ENCODE measurements at regions not wholly inside any gene's neighbourhood (a gene's known extent, or its start where the extent isn't known, plus 50 kb on each side); places are given as distances from the start of the nearest gene placed in this dataset.

GRCh38 chr6:131450861-131451260, 122.2 kb upstream of the ARG1 start:
- TF ChIP-seq POLR2A (IDR thresholded peaks at IDR 0.05), result no peak
- TF ChIP-seq CTCF (IDR thresholded peaks at IDR 0.05), result no peak
- no peaks in the 10 kb centered on the region for H3K27me3 ChIP-seq
- H3K9me3 ChIP-seq, result no peaks in the 10 kb centered on the region
- no peak for DNase-seq
- no peak overlapping the region for H3K4me3 ChIP-seq
- H3K36me3 ChIP-seq, result no peaks in the 10 kb centered on the region
- no peaks in the 10 kb centered on the region for H3K4me1 ChIP-seq
- H3K27ac ChIP-seq, result no peak overlapping the region

- H3K4me3 ChIP-seq, result no peak overlapping the region
- no peak overlapping the region for H3K27ac ChIP-seq
- TF ChIP-seq POLR2A (IDR thresholded peaks at IDR 0.05) (no peak), CTCF (IDR thresholded peaks at IDR 0.05) (no peak)
- H3K9me3 ChIP-seq, result no peaks in the 10 kb centered on the region
- no peaks in the 10 kb centered on the region for H3K27me3 ChIP-seq
- H3K4me1 ChIP-seq, result no peaks in the 10 kb centered on the region
- H3K36me3 ChIP-seq, result no peaks in the 10 kb centered on the region
- DNase-seq, result no peak
These were observed 121.5 kb upstream of the ARG1 start for GRCh38 chr6:131451321-131452144.

- no peaks in the 10 kb centered on the region for H3K9me3 ChIP-seq
- no peaks in the 10 kb centered on the region for H3K36me3 ChIP-seq
- no peak for DNase-seq
- no peak overlapping the region for H3K4me3 ChIP-seq
- no peak for TF ChIP-seq POLR2A (IDR thresholded peaks at IDR 0.05)
- TF ChIP-seq CTCF (IDR thresholded peaks at IDR 0.05), result no peak
- H3K27me3 ChIP-seq, result no peaks in the 10 kb centered on the region
- H3K27ac ChIP-seq, result no peak overlapping the region
- no peaks in the 10 kb centered on the region for H3K4me1 ChIP-seq
These were observed 119.2 kb upstream of the ARG1 start for GRCh38 chr6:131453803-131454202.

GRCh38 chr6:131456565-131456964, 116.5 kb upstream of the ARG1 start:
- Histone ChIP-seq H3K36me3 (no peaks in the 10 kb centered on the region), H3K4me1 (no peaks in the 10 kb centered on the region), H3K9me3 (no peaks in the 10 kb centered on the region), H3K4me3 (no peak overlapping the region), H3K27me3 (no peaks in the 10 kb centered on the region), H3K27ac (no peak overlapping the region)
- no peak for DNase-seq
- TF ChIP-seq POLR2A (IDR thresholded peaks at IDR 0.05), result no peak
- no peak for TF ChIP-seq CTCF (IDR thresholded peaks at IDR 0.05)

DNA sequence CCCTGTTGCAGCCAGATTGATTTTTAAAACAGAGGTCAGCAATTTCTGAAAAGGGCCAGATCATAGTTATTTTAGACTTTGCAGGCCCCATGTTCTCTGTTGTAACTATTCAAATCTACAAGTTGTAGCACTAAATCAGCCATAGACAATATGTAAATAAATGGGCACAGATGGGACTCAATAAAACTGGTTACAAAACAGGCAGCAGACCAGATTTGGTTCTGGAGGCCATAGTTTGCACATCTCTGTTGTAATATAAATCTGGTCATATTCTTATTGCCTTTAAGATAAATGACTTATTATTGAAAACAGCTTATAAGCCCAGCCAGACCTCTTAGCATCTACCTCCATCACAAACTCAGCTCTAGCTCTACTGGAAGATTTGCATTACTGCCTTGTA, 114.0 kb upstream of the ARG1 start:
- H3K27me3 ChIP-seq, result no peaks in the 10 kb centered on the region
- no peak overlapping the region for H3K27ac ChIP-seq
- H3K9me3 ChIP-seq, result no peaks in the 10 kb centered on the region
- no peak overlapping the region for H3K4me3 ChIP-seq
- DNase-seq, result no peak
- no peaks in the 10 kb centered on the region for H3K4me1 ChIP-seq
- H3K36me3 ChIP-seq, result no peaks in the 10 kb centered on the region
- TF ChIP-seq POLR2A (IDR thresholded peaks at IDR 0.05), result no peak
- TF ChIP-seq CTCF (IDR thresholded peaks at IDR 0.05), result no peak
